HL-60/S4 treated with phorbol 12-myristate 13-acetate at 8.2 ng/mL for 4 days and 3 days (cell line): ENCODE measurements at regions not wholly inside any gene's neighbourhood (a gene's known extent, or its start where the extent isn't known, plus 50 kb on each side); places are given as distances from the start of the nearest gene placed in this dataset.
"Not testable (repeated sequence)": the region's sequence is repeated elsewhere in the genome, so short reads cannot be mapped to it uniquely, and the experiment has no call there.

Source experiments
- in situ Hi-C: fragments of 300-500 bp; cut with MboI; formaldehyde crosslinking; loops from 2 replicates; pipeline ENCODE4 v1.15.0; 2022; ENCODE audit warnings: low sequenced_read_pairs

DNA sequence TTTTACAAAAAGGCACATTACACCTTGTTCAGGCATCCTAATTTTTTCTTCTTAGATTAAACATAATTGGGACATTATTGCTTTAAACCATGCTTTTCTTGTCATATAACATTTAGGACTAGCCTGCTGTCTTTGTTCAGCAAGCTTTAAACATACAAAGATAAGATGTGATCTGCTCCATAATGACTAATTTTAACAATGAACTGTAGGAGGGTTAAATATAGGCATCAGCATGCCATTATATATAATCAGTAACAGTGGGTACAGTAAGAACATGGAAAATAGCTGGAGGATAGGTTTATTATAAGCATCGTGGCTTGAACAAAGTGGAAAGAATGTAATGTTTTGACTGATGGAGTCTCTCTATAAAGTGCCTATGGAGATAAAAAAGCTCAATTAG is 661.7 kb downstream of the SLITRK6 start:
- in situ Hi-C loops: no loop called here

GRCh38 chr13:85132986-85133385 is 666.2 kb downstream of the SLITRK6 start:
- in situ Hi-C loops: no loop called here

DNA sequence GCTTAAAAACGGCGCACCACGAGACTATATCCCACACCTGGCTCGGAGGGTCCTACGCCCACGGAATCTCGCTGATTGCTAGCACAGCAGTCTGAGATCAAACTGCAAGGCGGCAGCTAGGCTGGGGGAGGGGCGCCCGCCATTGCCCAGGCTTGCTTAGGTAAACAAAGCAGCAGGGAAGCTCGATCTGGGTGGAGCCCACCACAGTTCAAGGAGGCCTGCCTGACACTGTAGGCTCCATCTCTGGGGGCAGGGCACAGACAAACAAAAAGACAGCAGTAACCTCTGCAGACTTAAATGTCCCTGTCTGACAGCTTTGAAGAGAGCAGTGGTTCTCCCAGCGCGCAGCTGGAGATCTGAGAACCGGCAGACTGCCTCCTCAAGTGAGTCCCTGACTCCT is 675.7 kb downstream of the SLITRK6 start:
- in situ Hi-C loops: not testable (repeated sequence)

DNA sequence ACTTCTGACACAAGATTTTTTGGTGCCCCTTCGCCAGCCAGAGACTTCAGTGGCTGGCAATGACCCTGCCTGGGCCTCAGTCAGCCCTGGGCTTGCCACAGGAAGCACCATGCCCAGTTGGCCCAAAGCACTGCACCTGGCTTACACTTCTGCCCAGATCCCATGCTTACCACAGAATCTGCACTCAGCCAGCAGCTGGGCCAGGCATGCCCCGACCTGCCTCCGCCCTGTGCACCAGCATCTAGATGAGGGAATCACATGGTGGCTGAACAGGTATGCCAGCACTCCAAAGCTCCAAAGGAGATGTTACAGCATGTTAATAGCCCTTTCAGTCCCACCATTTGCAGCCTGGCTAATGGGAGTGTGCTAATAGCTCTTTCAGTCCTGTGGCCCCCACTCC is 690.9 kb downstream of the SLITRK6 start:
- in situ Hi-C loops: no loop called here

GRCh38 chr13:85099245-85099644 is 700.0 kb downstream of the SLITRK6 start:
- in situ Hi-C loops: no loop called here

DNA sequence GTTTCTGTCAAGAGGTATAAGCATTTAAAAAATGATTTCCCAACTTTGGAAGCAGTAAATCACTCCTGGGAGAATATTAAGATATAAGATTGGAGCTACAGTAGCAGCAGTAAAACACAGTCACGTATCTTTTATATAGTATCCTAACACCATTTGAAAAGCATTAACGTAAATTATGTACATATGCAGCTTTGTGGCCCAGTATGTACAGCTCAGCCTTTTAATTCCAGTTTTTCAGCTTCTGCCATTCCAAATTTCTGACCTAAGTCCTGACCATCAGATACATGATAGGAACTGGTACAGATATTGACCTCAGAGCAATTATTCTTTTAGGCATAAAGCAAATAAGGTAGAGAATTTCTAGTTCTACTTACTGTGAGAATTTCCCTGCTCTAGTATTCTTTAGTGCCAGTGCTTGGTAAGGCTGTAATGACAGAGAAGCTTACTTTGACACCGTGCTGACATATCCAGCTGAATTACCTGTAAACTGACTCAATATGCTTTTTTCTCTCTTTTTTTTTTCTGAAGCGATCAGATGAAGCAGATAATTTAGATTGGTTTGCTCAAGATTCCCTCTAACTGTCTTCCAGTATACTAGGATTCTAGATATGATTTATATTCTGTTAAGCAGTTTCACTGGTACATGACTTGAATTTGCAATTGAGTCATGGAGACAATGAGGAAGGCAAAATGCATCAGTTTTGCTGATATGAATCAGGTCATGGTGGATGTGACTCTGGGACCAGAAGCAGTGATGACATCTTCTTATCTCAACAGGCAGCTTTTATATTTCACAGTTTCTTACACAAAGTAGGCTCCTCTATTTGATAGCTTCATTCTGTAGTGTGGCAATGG is 703.6 kb downstream of the SLITRK6 start:
- in situ Hi-C loops: no loop called here

DNA sequence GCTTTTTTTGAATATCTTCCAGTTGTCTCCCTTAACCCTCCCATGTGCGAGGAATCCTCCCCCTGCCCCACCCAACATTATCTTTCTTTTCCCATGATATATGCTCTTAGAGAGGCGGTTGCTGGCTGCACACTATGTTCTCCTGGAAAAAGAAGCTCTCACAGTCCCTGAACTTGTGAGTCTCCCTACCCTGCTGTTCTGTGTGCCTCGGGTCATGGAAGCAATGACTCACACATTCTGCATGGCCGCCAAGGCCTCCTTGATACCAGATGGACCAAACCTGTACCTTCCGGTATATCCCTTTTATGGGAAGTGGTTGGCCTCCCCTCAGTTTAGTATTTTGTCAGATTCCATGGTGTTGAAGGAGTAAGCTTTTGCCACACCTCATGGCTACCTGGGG is 705.4 kb downstream of the SLITRK6 start:
- in situ Hi-C loops: no loop called here

DNA sequence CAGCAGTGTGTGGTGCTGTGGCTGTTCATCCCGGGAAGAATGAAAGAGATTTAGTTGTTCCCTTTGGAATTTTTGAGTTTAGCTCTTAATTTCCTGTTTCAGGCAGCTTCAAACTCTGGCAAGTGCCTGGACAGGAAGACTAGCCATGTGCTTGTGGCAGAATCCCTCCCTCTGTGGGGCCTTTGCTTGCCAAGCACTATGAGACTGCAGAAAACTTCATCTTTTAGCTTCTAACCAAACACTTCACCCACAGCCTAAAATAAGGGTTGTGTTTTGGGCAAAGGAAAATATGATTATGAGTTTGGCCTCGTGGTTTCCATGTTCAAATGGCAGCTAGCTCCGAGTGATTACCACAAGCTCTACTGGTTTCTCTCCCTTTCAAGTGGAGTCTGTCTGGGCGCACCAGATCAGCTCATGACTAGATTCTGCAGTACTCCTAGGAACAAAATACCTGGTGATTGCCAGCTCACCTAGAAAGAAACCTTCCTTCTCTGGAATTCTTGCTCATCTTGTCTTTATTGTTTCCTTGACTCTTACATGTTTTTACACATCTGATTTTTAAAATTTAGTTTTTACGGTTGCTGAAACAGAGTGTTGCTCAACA is 707.5 kb downstream of the SLITRK6 start:
- in situ Hi-C loops: no loop called here

DNA sequence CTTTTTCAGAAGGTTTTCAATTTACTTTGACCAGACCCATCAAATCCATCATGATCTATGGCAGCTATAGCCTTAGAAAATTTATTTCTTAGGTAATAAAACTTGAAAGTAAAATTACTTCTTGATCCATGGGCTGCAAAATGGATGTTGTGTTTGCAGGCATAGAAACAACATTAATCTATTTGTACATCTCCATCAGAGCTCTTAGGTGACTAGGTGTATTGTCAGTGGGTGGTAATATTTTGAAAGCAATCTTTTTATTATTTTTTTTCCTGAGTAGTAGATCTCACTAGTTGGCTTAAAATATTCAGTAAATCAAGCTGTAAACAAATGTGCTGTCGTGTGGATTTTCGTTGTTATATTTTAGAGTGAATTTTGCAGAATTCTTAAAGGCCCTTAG is 710.0 kb downstream of the SLITRK6 start:
- in situ Hi-C loops: no loop called here

DNA sequence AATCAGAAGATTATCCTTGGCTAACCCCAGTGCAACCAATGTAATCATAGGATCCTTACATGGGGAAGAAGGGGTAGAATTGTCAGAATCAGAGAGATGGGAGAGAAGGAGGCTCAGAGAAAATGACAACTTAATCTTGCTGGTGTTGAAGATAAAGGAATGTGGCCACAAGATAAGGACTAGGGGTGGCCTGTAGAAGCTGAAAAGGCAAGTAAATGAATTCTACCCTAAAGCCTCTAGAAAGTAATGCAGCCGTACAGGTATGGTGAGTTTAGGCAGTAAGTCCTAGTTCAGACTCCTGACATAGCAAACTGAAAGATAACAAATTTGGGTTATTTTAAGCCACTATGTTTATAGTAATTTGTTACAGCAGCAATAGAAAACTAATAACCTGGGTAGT is 718.5 kb downstream of the SLITRK6 start:
- in situ Hi-C loops: no loop called here

DNA sequence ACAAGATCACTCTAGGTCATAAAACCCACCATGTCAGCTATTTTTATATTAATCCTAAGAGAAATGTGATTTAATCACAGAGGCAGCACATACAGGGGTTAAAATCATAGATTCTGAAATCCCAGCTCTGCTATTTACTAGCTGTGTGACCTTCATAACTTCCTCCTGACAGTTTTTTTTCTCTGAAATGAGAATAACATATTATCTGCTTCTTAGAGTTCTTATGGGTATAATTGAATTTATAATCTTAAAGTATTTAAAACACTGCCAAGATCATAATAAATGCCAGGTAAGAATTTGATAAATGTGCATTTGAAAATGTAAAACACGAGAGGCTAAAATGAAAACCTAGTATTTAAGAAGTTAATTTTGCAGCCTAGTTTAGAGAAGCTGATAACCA is 722.9 kb downstream of the SLITRK6 start:
- in situ Hi-C loops: no loop called here

DNA sequence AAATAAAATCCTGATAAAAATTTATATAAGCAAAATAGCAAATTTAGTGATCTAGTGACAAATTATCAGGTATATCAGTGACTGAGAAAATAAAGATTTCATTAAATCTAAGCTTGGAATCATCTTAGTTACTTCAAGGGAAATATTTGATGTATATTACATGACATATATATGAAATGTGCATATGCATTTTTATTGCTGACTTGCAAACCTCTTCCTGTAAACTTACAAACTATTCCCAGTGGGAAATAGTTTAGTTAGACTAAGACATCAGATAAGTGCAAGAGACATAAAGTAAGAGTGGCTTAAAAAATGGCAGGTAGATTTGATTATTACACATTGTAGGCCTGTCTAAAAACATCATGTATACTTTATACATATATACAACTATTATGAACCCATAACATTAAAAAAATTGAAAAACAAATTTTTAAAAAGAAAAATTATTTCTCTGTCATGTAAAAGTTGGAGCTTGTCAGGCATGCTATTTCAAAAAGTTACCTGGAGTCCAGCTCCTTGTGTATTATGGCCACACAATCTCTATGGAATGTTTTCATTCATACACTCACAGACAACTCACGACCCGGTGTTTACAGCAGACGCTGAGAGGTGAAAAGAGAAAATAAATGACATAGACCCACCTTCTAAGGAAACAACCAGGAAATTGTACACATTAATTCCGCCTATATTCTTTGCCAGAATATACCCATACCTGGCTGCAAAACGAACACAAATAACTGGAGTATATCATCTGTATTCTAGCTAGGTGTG is 724.5 kb downstream of the SLITRK6 start:
- in situ Hi-C loops: no loop called here

- in situ Hi-C loops: no loop called here
Measured at GRCh38 chr13:85068231-85068630, 731.0 kb downstream of the SLITRK6 start.

GRCh38 chr13:85040215-85040614 is 759.0 kb downstream of the SLITRK6 start:
- in situ Hi-C loops: no loop called here

DNA sequence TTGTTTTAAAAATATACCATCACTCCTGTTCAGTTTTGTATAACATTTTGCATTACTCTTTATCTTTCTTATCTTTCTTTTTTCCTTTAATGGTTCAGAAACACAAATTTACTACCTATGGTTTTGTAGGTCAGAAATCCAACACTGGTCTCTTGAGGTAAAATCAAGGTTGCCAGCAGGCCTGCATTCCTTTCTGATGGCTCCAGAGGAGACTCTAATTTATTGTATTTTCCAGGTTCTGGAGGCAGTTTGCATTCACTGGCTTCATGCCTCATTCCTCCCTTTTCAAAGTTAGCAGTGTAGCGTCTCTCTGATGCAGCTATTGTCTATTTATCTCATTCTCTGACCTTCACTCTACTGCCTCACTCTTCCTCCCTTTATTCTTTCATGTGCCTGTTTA is 767.4 kb downstream of the SLITRK6 start:
- in situ Hi-C loops: no loop called here

GRCh38 chr13:85028035-85028434 is 771.2 kb downstream of the SLITRK6 start:
- in situ Hi-C loops: no loop called here

DNA sequence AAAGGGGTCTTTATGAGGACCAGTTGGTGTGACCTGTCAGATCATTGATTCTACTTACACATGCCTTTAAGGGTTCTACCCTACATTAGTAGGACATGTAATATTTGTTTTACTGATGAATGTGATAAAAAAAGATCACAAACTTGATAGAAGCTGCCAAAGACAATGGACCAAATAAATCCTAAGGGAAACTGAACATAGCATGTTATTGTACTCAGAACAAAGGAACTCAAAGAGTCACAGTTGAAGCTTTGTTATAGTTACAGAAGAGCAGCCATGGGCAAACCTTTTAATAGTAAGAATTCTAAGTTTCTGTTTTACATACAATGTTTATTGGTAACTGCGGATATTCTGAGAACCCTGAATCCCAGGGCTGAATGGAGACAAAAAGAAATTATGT is 780.1 kb downstream of the SLITRK6 start:
- in situ Hi-C loops: no loop called here

GRCh38 chr13:85013006-85013405 is 786.2 kb downstream of the SLITRK6 start:
- in situ Hi-C loops: no loop called here

DNA sequence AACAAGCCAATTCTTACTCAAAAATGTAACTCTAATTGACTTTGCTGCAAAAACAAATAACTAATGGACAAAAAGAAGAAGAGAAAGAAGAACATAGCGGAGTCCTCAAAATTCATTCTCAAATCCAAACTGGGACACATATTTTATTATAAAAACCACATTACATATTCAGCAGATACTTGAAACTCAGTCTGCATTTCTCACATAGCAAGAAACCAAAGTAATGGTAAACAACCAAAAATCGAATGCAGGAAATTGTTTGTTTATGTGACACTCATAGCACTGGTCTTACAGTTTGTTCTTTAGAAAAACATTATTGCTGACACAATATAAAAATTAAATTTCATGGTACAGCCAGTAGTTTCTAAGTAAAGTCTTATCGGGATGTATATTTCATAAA is 789.8 kb downstream of the SLITRK6 start:
- in situ Hi-C loops: no loop called here

GRCh38 chr13:84999252-84999651 is 800.0 kb downstream of the SLITRK6 start:
- in situ Hi-C loops: no loop called here

GRCh38 chr13:84998681-84999080 is 800.5 kb downstream of the SLITRK6 start:
- in situ Hi-C loops: no loop called here

DNA sequence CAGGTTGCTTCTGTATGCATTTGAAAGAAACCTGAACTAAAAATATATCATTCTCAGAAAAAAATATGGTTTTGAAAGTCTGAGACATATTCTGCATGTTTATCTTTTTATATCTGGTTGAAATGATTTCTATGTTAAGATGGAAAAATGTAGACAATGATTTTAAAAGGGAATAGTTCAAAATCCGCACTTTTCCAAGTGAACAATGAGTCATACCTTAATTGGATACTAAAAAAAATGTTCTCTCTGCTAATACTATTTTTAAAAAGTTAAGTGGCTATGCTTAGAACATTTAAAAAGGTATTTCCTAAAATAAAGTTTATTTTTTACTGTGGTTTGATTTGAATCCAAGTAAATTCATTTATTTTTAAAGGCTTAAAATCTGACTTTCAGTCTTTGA is 801.4 kb downstream of the SLITRK6 start:
- in situ Hi-C loops: no loop called here
